HG03039 (cell line): ENCODE measurements at regions not wholly inside any gene's neighbourhood (a gene's known extent, or its start where the extent isn't known, plus 50 kb on each side); places are given as distances from the start of the nearest gene placed in this dataset.

Source experiments
- ATAC-seq: cut with Tn5 transposase; IDR thresholded peaks from one replicate; pipeline ENCODE4 v1.9.1; 2021; ENCODE audit warnings: mild to moderate bottlenecking, moderate library complexity; ENCODE audit not compliant: unreplicated experiment

DNA sequence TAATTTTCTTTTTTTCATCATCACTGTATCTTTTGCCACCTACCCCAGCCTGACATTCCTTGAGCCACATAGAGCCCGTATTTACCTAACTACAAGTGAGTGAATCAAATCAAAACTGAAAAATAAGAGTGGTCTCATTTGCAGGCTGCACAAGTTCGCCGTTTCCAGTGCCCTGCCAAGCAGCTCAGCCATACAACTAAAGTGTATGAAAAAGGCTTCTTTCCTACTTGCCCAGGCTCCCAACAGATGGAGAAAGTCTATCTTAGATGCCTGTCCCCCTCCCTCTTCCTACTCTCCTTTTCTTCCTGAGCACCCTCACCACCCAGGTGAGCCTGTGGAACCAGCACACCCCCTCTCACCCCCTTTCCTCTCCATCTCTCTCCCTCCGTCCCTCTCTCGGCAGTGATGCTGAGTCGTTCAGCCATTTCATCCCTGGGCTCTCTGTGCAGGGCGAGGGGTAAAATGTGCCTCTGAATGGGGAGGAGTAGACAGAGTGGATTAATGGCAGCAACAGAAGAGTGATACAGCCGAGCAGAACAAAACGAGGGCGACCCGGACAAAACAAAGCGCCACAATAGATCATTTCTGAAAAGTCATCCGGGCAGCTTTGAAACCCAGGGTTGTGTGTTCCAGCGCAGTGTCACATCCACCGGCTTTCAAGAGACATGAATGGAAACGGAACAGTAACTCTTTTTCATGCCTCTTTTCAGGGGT is 65.0 kb upstream of the POU3F3 start:
- ATAC-seq = no peak

DNA sequence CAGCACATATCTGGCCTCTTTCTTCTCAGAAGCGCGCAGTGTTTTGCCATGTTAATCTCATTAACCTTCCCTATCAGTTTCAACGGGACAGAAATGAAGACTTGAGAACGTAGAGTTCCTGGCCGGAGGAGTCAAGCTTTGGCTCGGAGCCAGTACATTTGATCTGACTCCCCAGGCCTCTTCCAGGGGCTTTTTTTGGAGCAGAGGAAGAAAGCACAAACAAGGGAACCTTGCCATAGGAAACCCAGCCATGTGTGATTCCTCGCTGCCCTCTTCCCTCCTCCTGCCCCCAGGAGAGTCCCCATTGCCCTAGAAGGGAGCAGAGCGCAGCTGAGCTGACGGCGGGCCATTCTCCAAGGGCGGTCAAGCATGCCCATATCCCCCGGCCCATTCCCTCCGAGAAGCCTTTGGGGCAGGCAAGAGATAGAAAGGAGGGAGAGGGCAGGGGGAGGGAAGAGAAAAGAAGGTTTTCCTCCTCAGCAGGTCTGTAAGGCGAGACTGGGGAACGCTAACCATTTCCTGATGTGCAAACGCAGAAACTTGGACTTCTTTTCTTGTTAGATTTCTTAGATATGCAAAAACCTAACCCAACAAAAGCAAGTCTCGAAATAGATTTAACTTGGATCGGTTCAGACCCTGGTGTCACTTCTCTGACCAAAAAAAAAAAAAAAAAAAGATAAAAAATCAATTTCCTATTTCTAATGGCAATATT is 63.7 kb upstream of the POU3F3 start:
- ATAC-seq = no peak

DNA sequence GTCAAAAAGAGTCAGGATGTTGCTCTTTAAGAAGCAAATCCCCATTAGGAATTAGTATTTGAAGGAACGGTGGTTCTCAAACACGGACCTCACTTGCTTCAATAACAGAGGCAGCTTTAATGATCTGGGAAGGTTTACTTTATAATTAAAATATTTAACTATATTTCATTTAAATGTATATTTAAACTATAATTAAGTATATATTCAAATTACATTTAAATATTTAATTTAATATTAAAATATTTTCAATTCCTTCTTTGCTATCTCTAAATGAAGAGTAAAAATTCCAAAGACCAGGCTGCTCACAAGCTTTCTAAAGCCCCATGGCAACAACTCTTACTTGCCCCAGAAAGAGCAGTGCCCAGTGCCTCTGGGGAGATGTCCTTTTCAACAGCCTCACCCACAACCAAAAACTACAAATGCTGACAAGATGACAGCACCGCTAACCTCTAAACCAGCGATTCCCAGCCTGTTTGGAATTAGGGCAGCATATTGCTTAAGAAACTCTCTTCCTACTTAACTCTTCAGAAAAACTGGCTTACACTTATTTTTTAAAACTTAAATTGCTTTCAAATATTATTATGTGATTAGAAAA is 62.9 kb upstream of the POU3F3 start:
- no peak for ATAC-seq

DNA sequence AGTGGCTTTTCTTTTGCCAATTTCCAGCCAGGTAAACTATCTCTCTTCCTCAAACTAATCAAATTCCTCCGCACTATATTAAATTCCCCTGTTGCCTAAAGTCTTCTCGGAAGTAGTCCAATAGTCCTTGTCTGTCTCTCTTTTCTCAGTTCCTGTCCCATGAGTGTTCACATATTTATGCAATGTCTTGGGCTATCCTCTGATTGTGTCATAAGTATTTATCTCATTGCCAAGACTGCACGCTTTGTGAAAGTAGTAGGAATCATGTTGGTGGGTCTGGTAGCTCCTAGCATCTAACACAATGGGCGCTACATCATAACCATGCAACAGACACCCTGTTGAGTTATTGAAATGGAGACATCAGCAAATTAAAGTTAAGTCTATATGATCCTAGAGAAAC is 59.9 kb upstream of the POU3F3 start:
- no peak for ATAC-seq

DNA sequence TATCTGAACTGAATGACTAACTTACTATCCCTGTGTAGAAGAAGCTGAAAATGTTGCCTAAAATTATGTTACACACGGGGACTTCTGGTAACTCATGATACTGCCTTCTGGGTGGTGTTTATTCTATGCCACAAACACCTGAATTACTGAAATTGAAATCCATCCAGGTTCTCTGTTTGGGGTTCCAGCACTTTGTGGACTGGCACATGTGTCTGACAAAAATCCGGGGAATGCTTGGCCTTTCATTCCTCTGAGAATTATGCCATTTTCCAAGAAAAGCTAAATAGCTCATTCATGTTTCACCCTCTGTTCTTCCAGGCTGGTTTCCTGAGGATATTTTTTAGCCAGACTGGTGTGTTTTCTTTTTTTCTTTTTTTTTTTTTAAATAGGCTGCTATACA is 59.5 kb upstream of the POU3F3 start:
- no peak for ATAC-seq
